ENCODE measurements at regions not wholly inside any gene's neighbourhood (a gene's known extent, or its start where the extent isn't known, plus 50 kb on each side); places are given as distances from the start of the nearest gene placed in this dataset.

DNA sequence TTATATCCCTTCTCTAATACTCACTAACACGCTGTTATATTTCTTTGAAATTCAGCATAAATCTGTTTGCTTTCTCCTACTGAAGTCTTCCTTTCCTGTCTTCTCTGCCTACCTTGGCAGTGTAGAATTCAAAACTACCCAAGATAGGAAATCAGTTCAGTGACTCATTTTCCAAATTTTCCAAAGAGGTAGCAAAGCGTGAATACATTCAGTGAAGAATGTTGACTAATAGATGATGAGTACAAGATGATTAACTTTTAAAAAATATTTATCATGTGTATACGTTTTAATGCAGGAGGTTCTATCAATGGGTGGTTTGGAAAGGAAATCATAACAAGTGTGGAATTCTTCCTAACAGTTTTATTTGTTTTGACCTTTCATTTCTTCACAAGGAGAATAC, 201.9 kb upstream of the SLC8A1 start:
- no peak overlapping the region for H3K4me3 ChIP-seq (replicated peaks; ENCODE audit: insufficient read depth, low read length)
- H3K27ac ChIP-seq (replicated peaks): no peak overlapping the region
- TF ChIP-seq SPI1 (IDR thresholded peaks at IDR 0.05; ENCODE audit: borderline replicate concordance, low read depth): no peak
- TF ChIP-seq, protein P1, sequence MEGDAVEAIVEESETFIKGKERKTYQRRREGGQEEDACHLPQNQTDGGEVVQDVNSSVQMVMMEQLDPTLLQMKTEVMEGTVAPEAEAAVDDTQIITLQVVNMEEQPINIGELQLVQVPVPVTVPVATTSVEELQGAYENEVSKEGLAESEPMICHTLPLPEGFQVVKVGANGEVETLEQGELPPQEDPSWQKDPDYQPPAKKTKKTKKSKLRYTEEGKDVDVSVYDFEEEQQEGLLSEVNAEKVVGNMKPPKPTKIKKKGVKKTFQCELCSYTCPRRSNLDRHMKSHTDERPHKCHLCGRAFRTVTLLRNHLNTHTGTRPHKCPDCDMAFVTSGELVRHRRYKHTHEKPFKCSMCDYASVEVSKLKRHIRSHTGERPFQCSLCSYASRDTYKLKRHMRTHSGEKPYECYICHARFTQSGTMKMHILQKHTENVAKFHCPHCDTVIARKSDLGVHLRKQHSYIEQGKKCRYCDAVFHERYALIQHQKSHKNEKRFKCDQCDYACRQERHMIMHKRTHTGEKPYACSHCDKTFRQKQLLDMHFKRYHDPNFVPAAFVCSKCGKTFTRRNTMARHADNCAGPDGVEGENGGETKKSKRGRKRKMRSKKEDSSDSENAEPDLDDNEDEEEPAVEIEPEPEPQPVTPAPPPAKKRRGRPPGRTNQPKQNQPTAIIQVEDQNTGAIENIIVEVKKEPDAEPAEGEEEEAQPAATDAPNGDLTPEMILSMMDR (IDR thresholded peaks at IDR 0.05; ENCODE audit: insufficient read depth, low read length): no peak
- no peak for TF ChIP-seq GABPA (IDR thresholded peaks at IDR 0.05; ENCODE audit: low read depth)
- no peak for TF ChIP-seq POLR2AphosphoS5 (IDR thresholded peaks at IDR 0.05; ENCODE audit: low read depth)
- TF ChIP-seq, protein P2, sequence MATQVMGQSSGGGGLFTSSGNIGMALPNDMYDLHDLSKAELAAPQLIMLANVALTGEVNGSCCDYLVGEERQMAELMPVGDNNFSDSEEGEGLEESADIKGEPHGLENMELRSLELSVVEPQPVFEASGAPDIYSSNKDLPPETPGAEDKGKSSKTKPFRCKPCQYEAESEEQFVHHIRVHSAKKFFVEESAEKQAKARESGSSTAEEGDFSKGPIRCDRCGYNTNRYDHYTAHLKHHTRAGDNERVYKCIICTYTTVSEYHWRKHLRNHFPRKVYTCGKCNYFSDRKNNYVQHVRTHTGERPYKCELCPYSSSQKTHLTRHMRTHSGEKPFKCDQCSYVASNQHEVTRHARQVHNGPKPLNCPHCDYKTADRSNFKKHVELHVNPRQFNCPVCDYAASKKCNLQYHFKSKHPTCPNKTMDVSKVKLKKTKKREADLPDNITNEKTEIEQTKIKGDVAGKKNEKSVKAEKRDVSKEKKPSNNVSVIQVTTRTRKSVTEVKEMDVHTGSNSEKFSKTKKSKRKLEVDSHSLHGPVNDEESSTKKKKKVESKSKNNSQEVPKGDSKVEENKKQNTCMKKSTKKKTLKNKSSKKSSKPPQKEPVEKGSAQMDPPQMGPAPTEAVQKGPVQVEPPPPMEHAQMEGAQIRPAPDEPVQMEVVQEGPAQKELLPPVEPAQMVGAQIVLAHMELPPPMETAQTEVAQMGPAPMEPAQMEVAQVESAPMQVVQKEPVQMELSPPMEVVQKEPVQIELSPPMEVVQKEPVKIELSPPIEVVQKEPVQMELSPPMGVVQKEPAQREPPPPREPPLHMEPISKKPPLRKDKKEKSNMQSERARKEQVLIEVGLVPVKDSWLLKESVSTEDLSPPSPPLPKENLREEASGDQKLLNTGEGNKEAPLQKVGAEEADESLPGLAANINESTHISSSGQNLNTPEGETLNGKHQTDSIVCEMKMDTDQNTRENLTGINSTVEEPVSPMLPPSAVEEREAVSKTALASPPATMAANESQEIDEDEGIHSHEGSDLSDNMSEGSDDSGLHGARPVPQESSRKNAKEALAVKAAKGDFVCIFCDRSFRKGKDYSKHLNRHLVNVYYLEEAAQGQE (IDR thresholded peaks at IDR 0.05; ENCODE audit: insufficient replicate concordance, low read depth): no peak
- no peaks in the 10 kb centered on the region for H3K27me3 ChIP-seq (ENCODE audit: insufficient read depth, poor library complexity, severe bottlenecking)
- DNase-seq (ENCODE audit: low read depth in 1 of 2, low spot score in 1 of 2): no peak

DNA sequence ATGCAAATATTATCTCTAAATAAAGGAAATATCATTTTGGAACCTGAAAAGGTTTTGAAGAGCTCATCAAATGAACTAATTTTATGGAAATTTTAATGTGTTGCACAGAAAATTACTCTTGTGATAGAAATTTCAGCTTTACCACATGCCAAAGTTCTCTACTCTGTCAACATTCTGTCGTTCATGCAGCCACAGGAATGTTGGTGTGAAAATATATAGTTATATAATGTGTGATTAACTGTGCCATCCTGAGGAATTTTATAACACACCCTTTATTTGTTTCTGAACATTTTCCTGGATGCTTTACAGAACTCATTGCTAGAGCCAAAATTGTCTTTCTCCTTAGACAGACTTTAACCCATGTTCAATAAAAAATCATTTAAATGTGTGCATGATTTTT, 202.5 kb upstream of the SLC8A1 start:
- Histone ChIP-seq H3K27me3 (ENCODE audit: insufficient read depth, poor library complexity, severe bottlenecking) (no peaks in the 10 kb centered on the region), H3K27ac (replicated peaks) (no peak overlapping the region), H3K4me3 (replicated peaks; ENCODE audit: insufficient read depth, low read length) (no peak overlapping the region)
- no peak for DNase-seq (ENCODE audit: low read depth in 1 of 2, low spot score in 1 of 2)
- TF ChIP-seq, protein P1 (IDR thresholded peaks at IDR 0.05; ENCODE audit: insufficient read depth, low read length): no peak
- TF ChIP-seq GABPA (IDR thresholded peaks at IDR 0.05; ENCODE audit: low read depth) (no peak), POLR2AphosphoS5 (IDR thresholded peaks at IDR 0.05; ENCODE audit: low read depth) (no peak), SPI1 (IDR thresholded peaks at IDR 0.05; ENCODE audit: borderline replicate concordance, low read depth) (no peak)
- TF ChIP-seq, protein P2 (IDR thresholded peaks at IDR 0.05; ENCODE audit: insufficient replicate concordance, low read depth): no peak

DNA sequence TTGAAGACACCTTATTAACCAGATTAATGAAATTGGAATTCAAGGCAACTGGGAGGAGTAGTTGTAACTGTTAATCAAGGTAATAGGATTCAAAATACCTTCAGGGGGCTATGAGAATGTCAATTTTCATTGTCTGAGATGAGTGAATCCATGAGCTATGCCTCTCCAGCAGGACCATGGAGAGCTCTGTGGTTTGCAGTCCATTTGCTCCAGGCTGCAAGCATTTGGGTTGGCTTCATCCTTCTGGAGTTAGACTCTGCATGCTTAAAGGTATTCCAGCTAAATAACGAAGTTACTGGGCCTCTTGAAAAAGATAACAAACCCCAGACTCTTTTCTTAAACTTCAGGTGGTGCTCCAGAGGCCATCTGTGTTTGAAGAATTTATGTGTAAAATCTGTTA, 207.1 kb upstream of the SLC8A1 start:
- H3K4me3 ChIP-seq (replicated peaks; ENCODE audit: insufficient read depth, low read length): no peak overlapping the region
- no peak for DNase-seq (ENCODE audit: low read depth in 1 of 2, low spot score in 1 of 2)
- TF ChIP-seq POLR2AphosphoS5 (IDR thresholded peaks at IDR 0.05; ENCODE audit: low read depth): no peak
- TF ChIP-seq, protein P2 (IDR thresholded peaks at IDR 0.05; ENCODE audit: insufficient replicate concordance, low read depth): peak; percentile 93
- peaks cover 2% of the 10 kb centered on the region for H3K27me3 ChIP-seq (ENCODE audit: insufficient read depth, poor library complexity, severe bottlenecking)
- H3K27ac ChIP-seq (replicated peaks): no peak overlapping the region

All from HL-60 (cell line).